Hepatocyte (in vitro differentiated cells): ENCODE measurements at regions not wholly inside any gene's neighbourhood (a gene's known extent, or its start where the extent isn't known, plus 50 kb on each side); places are given as distances from the start of the nearest gene placed in this dataset.

ENCODE experiments used
- EZH2 ChIP-seq: fragments of 200-600 bp; sonication (generic); IDR thresholded peaks from 2 replicates; pipeline ENCODE4 v1.6.1; 2016; ENCODE audit warnings: antibody characterized with exemption, mild to moderate bottlenecking, borderline replicate concordance
- EZH2phosphoT487 ChIP-seq: fragments of 200-600 bp; sonication (generic); IDR thresholded peaks from one replicate; pipeline ENCODE4 v1.6.1; 2018; ENCODE audit warnings: antibody characterized with exemption, mild to moderate bottlenecking, low read depth, moderate library complexity; ENCODE audit not compliant: unreplicated experiment, severe bottlenecking
- TF ChIP-seq, protein P1 (sequence below): fragments of 200-600 bp; sonication (generic); IDR thresholded peaks from 2 replicates; pipeline ENCODE4 v1.5.1; 2016; ENCODE audit warnings: antibody characterized with exemption, mild to moderate bottlenecking; ENCODE audit not compliant: poor library complexity

DNA sequence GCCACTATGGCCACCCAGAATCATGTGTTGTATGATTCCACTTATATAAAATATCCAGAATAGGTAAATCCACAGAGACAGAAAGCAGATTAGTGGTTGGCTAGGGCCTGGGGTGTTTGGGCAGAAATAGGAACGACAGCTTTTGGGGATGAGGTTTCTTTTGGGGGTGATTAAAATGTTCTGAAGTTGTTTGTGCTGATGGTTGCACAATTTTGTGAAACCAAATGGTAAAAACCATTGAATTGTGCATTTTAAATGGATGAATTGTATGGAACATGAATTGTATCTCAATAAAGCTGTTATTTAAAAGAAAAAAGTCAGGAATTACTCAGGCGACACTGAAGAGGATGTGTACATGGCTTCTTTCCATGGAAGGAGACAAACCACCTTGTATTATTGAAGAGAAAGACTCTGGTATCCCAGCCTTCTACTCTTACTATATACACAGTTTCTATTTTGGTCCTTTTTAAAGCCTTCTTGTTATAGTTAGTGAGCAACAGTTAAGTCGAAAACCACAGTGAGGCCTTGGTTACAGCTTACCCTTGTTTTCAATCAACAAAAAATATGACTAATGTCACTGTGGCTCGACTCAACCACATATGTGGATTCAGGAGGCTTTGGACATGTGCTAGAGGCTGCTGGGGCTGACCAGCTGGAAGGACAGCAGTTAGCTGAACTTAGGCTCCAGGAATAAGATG lies 57.1 kb upstream of the KMT2E start:
- TF ChIP-seq, protein P1, sequence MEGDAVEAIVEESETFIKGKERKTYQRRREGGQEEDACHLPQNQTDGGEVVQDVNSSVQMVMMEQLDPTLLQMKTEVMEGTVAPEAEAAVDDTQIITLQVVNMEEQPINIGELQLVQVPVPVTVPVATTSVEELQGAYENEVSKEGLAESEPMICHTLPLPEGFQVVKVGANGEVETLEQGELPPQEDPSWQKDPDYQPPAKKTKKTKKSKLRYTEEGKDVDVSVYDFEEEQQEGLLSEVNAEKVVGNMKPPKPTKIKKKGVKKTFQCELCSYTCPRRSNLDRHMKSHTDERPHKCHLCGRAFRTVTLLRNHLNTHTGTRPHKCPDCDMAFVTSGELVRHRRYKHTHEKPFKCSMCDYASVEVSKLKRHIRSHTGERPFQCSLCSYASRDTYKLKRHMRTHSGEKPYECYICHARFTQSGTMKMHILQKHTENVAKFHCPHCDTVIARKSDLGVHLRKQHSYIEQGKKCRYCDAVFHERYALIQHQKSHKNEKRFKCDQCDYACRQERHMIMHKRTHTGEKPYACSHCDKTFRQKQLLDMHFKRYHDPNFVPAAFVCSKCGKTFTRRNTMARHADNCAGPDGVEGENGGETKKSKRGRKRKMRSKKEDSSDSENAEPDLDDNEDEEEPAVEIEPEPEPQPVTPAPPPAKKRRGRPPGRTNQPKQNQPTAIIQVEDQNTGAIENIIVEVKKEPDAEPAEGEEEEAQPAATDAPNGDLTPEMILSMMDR, result no peak
- TF ChIP-seq EZH2phosphoT487, result no peak
- no peak for TF ChIP-seq EZH2
